Esophagus (tissue), 2 donors: ENCODE measurements at regions not wholly inside any gene's neighbourhood (a gene's known extent, or its start where the extent isn't known, plus 50 kb on each side); places are given as distances from the start of the nearest gene placed in this dataset.
"Not testable (repeated sequence)": the region's sequence is repeated elsewhere in the genome, so short reads cannot be mapped to it uniquely, and the experiment has no call there.

Experiments
- H3K27ac ChIP-seq, 2 donors: one replicate each; pipeline ENCODE4 v1.5.1; 2013; ENCODE audit warnings: low read depth in 2 of 2, mild to moderate bottlenecking in 2 of 2, inconsistent platforms in 1 of 2, low read length in 1 of 2, moderate library complexity in 1 of 2
- H3K27me3 ChIP-seq, 2 donors: one replicate each; pipeline ENCODE4 v1.6.1; 2013; ENCODE audit warnings: low read length in 2 of 2, control low read depth in 1 of 2, mild to moderate bottlenecking in 1 of 2; ENCODE audit not compliant: insufficient read depth in 2 of 2, control insufficient read depth in 1 of 2
- H3K36me3 ChIP-seq, 2 donors: one replicate each; pipeline ENCODE4 v1.6.1; 2013; ENCODE audit warnings: low read length in 1 of 2; ENCODE audit not compliant: control insufficient read depth in 2 of 2, insufficient read depth in 2 of 2
- H3K4me1 ChIP-seq, 2 donors: one replicate each; pipeline ENCODE4 v1.6.1; 2013; ENCODE audit warnings: low read length in 1 of 2; ENCODE audit not compliant: control insufficient read depth in 2 of 2, insufficient read depth in 2 of 2
- H3K4me3 ChIP-seq, 2 donors: one replicate each; pipeline ENCODE4 v1.5.1; 2013; ENCODE audit warnings: low read length in 2 of 2, mild to moderate bottlenecking in 2 of 2, low read depth in 1 of 2, moderate library complexity in 1 of 2
- H3K9me3 ChIP-seq, 2 donors: one replicate each; pipeline ENCODE4 v1.6.1; 2013; ENCODE audit warnings: mild to moderate bottlenecking in 2 of 2, low read depth in 1 of 2, low read length in 1 of 2, moderate library complexity in 1 of 2; ENCODE audit not compliant: control insufficient read depth in 2 of 2, insufficient read depth in 1 of 2
- WGBS, 2 donors: extraction: QIAGEN DNeasy Blood & Tissue Kit; methylation state at CpG; one replicate each; pipeline ENCODE4 v1.1.7; 2013; 5-methylcytosine and 5-hydroxymethylcytosine counted together
- donor health status: healthy with polysubstance abuse.
- donor health status: Bipolar disorder and iron deficiency.

DNA sequence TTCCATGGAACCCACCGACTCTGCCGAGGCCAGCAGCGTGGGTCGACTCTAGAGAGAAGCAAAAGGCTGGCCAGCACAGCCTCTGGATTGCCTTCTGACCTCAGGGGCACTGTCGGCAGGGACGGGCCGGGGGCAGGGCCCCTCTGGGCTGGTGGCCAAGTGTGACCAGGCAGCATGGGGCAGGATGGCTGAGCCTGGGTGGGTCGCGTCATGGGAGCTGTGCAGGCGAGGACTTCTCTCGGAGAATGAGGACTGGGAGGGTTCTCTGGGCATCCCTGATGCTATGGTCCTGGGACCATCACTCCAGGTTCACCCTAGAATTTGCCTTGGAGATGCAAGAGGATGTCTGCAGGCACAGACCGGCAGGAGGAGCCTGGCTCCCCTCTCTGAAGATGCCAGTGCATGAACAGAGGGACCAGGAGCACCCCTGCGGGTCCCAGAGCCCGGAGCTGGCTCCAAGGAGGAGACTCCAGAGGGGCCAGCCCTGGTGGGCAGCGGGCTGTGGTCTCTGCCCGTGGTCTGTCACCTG, 289.2 kb downstream of the NDUFA10 start:
- Histone ChIP-seq H3K4me1 (no peaks in the 10 kb centered on the region), H3K9me3 (no peaks in the 10 kb centered on the region), H3K36me3 (no peaks in the 10 kb centered on the region), H3K4me3 (no peak overlapping the region), H3K27me3 (no peaks in the 10 kb centered on the region), H3K27ac (no peak overlapping the region)
- WGBS, 2 donors: 72 to 77% methylated on average over 16 of the region's 16 CpGs

- Histone ChIP-seq H3K4me1 (no peaks in the 10 kb centered on the region), H3K36me3 (no peaks in the 10 kb centered on the region), H3K9me3 (no peaks in the 10 kb centered on the region), H3K4me3 (no peak overlapping the region), H3K27me3 (no peaks in the 10 kb centered on the region), H3K27ac (no peak overlapping the region)
- 69 to 76% methylated on average over 23 of the region's 23 CpGs for WGBS, 2 donors
Observed at GRCh38 chr2:239735131-239735828, 289.9 kb downstream of the NDUFA10 start.

DNA sequence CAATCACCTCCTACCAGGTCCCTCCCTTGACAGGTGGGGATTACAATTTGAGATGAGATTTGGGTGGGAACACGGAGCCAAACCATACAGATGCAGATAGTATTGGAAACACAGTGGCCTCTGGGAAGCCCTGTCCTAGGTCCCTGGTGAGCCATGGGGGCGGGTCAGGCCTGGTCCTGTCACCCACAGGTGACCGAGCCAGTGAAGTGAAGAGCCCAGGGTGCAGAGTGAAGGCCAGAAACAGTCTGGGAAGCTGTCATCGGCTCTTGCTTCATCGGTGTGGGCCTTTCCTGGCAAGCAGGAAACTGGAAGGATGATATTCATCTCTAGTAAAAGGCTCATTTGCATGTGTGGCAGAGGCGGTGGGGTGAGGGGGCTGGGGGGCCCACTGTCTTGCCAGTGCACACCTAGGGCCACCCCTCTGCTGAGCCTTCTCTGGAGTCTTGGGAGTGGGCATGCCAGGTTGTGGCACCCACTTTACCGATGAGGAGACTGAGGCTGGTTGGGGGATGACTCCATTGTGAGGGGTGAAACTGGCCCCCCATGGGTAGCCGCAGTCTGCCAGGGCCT, 290.6 kb downstream of the NDUFA10 start:
- H3K27me3 ChIP-seq: no peaks in the 10 kb centered on the region
- no peaks in the 10 kb centered on the region for H3K4me1 ChIP-seq
- WGBS, 2 donors: 79 to 85% methylated on average over 8 of the region's 8 CpGs
- H3K27ac ChIP-seq: no peak overlapping the region
- no peaks in the 10 kb centered on the region for H3K36me3 ChIP-seq
- no peaks in the 10 kb centered on the region for H3K9me3 ChIP-seq
- H3K4me3 ChIP-seq: no peak overlapping the region

GRCh38 chr2:239732666-239733010, 292.5 kb downstream of the NDUFA10 start:
- Histone ChIP-seq H3K9me3 (no peaks in the 10 kb centered on the region), H3K27ac (no peak overlapping the region), H3K4me3 (no peak overlapping the region), H3K27me3 (no peaks in the 10 kb centered on the region), H3K4me1 (no peaks in the 10 kb centered on the region), H3K36me3 (no peaks in the 10 kb centered on the region)
- WGBS, 2 donors: 71 to 80% methylated on average over 5 to 6 of the region's 6 CpGs

- WGBS, 2 donors: 91 to 93% methylated on average over 5 to 6 of the region's 6 CpGs
- no peak overlapping the region for H3K27ac ChIP-seq
- no peaks in the 10 kb centered on the region for H3K4me1 ChIP-seq
- no peaks in the 10 kb centered on the region for H3K36me3 ChIP-seq
- H3K9me3 ChIP-seq: no peaks in the 10 kb centered on the region
- no peak overlapping the region for H3K4me3 ChIP-seq
- no peaks in the 10 kb centered on the region for H3K27me3 ChIP-seq
Observed at GRCh38 chr2:239731998-239732665, 293.0 kb downstream of the NDUFA10 start.

GRCh38 chr2:239731422-239731821, 293.7 kb downstream of the NDUFA10 start:
- Histone ChIP-seq H3K36me3 (no peaks in the 10 kb centered on the region), H3K4me3 (no peak overlapping the region), H3K27me3 (no peaks in the 10 kb centered on the region), H3K9me3 (no peaks in the 10 kb centered on the region), H3K27ac (no peak overlapping the region), H3K4me1 (no peaks in the 10 kb centered on the region)
- WGBS, 2 donors: 81 to 87% methylated on average over 10 of the region's 10 CpGs

GRCh38 chr2:239730897-239731296, 294.2 kb downstream of the NDUFA10 start:
- WGBS, 2 donors: 76 to 78% methylated on average over 8 of the region's 8 CpGs
- Histone ChIP-seq H3K4me3 (no peak overlapping the region), H3K9me3 (no peaks in the 10 kb centered on the region), H3K27ac (no peak overlapping the region), H3K27me3 (no peaks in the 10 kb centered on the region), H3K36me3 (no peaks in the 10 kb centered on the region), H3K4me1 (no peaks in the 10 kb centered on the region)

DNA sequence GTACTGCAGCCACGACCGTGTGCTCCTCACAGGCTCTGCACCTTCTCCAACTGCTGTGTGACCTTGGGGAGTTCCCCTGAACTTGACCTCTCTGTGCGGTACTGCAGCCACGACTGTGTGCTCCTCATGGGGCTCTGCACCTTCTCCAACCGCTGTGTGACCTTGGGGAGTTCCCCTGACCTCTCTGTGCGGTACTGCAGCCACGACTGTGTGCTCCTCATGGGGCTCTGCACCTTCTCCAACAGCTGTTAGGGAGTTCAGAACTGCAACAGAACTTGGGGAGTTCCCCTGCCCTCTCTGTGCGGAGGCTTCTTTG, 294.6 kb downstream of the NDUFA10 start:
- H3K27me3 ChIP-seq, H3K9me3 ChIP-seq, H3K4me3 ChIP-seq, H3K36me3 ChIP-seq, H3K4me1 ChIP-seq, H3K27ac ChIP-seq: not testable (repeated sequence)
- 73 to 82% methylated on average over 8 of the region's 8 CpGs for WGBS, 2 donors

GRCh38 chr2:239729681-239730566, 295.2 kb downstream of the NDUFA10 start:
- Histone ChIP-seq H3K27ac (no peak overlapping the region), H3K36me3 (no peaks in the 10 kb centered on the region), H3K4me3 (no peak overlapping the region), H3K4me1 (no peaks in the 10 kb centered on the region), H3K9me3 (no peaks in the 10 kb centered on the region), H3K27me3 (no peaks in the 10 kb centered on the region)
- 74 to 80% methylated on average over 22 of the region's 22 CpGs for WGBS, 2 donors
